ENCODE measurements at regions not wholly inside any gene's neighbourhood (a gene's known extent, or its start where the extent isn't known, plus 50 kb on each side); places are given as distances from the start of the nearest gene placed in this dataset.

DNA sequence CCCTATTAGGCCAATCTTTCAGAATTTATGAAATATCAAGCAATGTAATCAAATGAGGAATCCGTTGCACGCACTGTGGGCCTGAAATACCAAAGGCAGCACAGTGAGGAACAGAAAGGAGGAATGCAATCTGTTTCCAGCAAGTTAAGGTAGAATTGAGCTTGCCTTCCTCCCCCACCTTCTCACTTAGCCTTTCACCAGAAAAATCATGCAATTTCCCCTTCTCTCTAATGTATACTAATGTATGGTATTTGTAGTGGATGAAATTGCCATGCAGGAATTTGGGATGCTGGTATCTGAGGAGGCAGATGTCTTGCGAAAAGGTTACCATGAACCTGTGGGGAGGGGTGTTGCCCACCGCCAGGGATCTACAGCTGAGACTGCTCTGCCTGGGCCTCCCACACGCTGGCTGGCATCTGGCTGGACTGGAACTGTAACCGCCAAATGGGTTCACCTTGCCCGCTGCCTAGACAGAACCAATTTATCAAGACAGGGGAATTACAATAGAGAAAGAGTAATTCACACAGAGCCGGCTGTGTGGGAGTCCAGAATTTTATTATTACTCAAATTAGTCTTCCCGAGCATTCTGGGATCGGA lies 222.4 kb upstream of the MYLIP start:
- H3K4me3 ChIP-seq (ENCODE audit: low read depth, low read length) = no peak overlapping the region
- TF ChIP-seq, protein P1, sequence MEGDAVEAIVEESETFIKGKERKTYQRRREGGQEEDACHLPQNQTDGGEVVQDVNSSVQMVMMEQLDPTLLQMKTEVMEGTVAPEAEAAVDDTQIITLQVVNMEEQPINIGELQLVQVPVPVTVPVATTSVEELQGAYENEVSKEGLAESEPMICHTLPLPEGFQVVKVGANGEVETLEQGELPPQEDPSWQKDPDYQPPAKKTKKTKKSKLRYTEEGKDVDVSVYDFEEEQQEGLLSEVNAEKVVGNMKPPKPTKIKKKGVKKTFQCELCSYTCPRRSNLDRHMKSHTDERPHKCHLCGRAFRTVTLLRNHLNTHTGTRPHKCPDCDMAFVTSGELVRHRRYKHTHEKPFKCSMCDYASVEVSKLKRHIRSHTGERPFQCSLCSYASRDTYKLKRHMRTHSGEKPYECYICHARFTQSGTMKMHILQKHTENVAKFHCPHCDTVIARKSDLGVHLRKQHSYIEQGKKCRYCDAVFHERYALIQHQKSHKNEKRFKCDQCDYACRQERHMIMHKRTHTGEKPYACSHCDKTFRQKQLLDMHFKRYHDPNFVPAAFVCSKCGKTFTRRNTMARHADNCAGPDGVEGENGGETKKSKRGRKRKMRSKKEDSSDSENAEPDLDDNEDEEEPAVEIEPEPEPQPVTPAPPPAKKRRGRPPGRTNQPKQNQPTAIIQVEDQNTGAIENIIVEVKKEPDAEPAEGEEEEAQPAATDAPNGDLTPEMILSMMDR (IDR thresholded peaks at IDR 0.05; ENCODE audit: borderline replicate concordance, insufficient read depth, low read depth, low read length) = no peak

DNA sequence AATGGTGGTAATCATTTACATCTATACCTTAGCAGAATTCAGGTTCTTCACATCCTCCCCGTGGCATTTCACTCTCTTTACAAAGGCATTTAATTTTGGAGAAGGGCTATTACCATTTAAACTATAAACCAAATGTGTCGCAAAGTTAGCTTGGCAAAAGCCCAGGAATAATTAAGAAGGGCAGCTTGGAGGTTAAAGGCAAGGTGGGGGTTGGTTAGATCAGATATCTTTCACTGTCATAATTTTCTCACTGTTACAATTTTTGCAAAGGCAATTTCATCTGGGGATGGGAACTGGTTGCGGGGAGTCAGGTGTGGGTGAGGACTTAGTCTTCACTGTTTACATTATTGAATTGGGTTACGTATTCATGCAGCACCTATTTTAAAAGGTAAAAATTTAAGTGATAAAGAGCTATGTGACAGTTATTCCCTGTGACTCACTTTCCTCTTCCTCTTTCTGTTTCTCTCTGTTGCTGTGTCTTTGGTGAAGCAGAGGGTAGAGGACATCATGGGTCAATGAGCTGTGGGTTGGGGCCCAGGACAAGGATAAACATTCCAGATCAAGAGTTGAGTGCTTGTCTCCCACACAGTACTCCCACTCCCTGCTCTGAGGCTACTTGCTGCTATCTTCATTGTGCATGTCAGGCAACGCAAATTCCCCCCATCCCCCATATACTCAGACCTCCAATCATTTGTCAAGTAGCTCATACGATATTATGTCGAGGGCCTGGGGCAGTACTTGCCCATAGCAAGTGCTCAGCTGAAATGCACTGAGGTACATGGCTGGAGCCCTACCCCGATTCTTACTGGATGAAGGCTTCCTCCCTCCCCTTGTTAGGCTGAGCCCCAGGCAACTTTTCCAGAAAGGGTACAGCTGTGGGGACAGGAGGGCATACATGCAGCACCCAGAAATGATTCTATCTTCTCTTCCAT lies 223.1 kb upstream of the MYLIP start:
- TF ChIP-seq, protein P1 (IDR thresholded peaks at IDR 0.05; ENCODE audit: borderline replicate concordance, insufficient read depth, low read depth, low read length) = no peak
- no peak overlapping the region for H3K4me3 ChIP-seq (ENCODE audit: low read depth, low read length)

DNA sequence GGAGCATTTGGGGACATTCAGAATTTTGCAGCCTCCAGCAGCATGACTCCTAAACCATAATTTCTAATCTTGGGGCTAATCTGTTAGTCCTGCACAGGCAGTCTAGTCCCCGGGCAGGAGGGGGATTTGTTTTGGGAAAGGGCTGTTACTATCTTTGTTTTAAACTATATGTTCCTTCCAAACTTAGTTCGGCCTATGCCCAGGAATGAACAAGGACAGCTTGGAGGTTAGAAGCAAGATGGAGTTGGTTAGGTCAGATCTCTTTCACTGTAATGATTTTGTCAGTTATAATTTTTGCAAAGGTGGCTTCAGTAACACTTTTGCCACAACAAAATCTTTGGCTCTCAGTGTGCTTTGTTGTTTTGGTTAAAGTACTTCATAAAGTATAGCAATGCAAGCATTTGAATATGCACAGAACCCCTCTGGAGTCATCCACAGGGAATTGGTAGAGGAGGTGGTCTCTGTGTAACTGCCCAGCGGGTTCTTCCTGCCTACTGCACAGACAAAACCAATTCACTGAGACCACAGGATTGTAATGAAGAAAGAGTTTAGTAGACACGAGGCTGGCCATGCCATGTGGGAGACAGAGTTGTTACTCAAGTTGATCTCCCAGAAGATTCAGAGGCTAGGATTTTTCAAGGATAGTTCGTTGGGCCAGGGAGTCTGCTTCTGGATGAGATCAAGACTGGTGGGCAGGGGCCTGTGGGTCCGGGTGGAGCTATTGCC lies 224.1 kb upstream of the MYLIP start:
- no peak overlapping the region for H3K4me3 ChIP-seq (ENCODE audit: low read depth, low read length)
- TF ChIP-seq, protein P1 (IDR thresholded peaks at IDR 0.05; ENCODE audit: borderline replicate concordance, insufficient read depth, low read depth, low read length) = no peak

DNA sequence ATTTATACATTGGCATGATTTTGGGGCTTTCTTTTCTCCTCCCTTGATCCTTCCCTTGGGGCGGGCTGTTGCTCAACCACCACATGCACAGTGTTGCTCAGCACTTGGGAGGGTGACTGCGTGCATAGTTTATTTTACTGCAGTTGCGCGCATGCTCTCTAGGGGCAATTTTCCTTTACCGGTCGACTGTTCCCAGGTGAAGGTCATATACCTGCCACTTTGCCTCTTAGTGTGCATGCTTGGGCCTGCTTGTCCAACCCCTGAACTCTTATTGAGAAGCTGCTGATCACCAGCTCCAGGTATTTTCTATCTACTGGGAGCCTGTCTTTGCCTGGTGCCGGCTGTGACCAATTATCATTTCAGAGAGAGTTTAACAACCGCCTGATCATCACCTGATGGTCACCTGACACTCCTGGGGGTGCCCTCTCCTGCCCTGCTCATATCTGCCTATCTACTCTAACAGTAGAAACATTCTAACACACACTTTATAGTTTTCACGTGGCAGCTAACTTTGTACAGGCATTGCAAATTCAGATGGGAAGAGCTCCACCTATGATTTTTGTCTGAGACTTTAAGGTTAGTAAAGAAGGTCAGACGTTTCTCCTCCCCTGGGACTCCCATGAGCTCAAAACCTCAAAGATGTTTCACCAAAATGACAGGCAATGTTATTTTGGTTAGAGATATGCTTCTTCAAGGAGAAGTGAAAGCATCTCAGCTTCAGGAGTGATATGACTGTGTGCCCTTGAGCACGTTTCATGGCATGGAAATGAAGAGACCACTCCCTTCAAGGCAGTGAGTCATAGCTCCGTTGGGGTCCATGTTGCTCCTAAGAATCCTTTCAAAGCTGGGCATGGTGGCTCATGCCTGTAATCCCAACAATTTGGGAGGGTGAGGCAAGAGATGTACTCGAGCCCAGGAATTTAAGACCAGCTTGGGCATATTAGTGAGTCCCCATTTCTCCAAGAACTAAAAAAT lies 227.5 kb upstream of the MYLIP start:
- no peak overlapping the region for H3K4me3 ChIP-seq (ENCODE audit: low read depth, low read length)

DNA sequence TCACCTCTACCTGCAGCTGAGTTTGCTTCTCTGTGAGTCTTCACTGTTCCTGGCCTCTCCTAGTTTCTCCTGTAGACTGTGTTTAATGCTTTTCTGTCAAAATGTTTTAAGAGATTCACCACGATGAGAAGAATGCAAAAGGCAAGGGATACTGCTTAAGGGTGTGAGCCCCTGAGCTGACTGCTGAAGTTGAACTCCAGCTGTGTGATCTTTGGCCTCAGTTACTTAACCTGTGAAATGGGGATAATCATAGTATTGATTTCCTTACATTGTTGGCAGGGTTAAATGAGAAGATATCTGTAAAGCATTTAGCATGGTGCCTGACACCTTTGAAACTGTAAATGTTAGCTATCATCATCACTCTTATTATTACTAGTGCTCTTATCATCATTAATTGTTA lies 230.2 kb upstream of the MYLIP start:
- H3K4me3 ChIP-seq (ENCODE audit: low read depth, low read length) = no peak overlapping the region
- TF ChIP-seq, protein P1 (IDR thresholded peaks at IDR 0.05; ENCODE audit: borderline replicate concordance, insufficient read depth, low read depth, low read length) = no peak

More for the DNA sequence above, 227.5 kb upstream of the MYLIP start:
- TF ChIP-seq, protein P1 (IDR thresholded peaks at IDR 0.05; ENCODE audit: borderline replicate concordance, insufficient read depth, low read depth, low read length) = no peak

Data from GM12875 (cell line).